Neural cell (in vitro differentiated cells): ENCODE measurements at regions not wholly inside any gene's neighbourhood (a gene's known extent, or its start where the extent isn't known, plus 50 kb on each side); places are given as distances from the start of the nearest gene placed in this dataset.

Source experiments
- H2AFZ ChIP-seq: fragments of 200-600, 300-800 bp; sonication (generic), shearing (Covaris generic); 2 replicates; pipeline ENCODE4 v1.6.0; 2014; ENCODE audit warnings: low read depth, mild to moderate bottlenecking, antibody characterized with exemption, low read length, moderate library complexity
- H3F3A ChIP-seq: fragments of 200-600 bp; shearing (Covaris generic); 2 replicates; pipeline ENCODE4 v1.6.1; 2016; ENCODE audit warnings: mild to moderate bottlenecking, moderate library complexity, mixed read lengths, antibody characterized with exemption, low read length; ENCODE audit not compliant: insufficient read depth, poor library complexity, severe bottlenecking
- H3K27ac ChIP-seq: fragments of 200-600, 300-800 bp; sonication (generic), shearing (Covaris generic); 2 replicates; pipeline ENCODE4 v1.5.1; 2014; ENCODE audit warnings: mild to moderate bottlenecking, low read length, moderate library complexity
- H3K27me3 ChIP-seq: fragments of 300-800, 200-600 bp; sonication (generic), shearing (Covaris generic); 2 replicates; pipeline ENCODE4 v1.6.0; 2014; ENCODE audit warnings: mild to moderate bottlenecking, low read depth, low read length, moderate library complexity; ENCODE audit not compliant: insufficient read depth
- H3K36me3 ChIP-seq: fragments of 300-800, 200-600 bp; sonication (generic), shearing (Covaris generic); 2 replicates; pipeline ENCODE4 v1.5.1; 2014; ENCODE audit warnings: mild to moderate bottlenecking, antibody characterized with exemption, low read length, moderate library complexity; ENCODE audit not compliant: insufficient read depth
- H3K4me2 ChIP-seq: fragments of 300-800, 200-600 bp; sonication (generic), shearing (Covaris generic); 2 replicates; pipeline ENCODE4 v1.6.0; 2014; ENCODE audit warnings: mild to moderate bottlenecking, low read length
- H3K4me3 ChIP-seq: fragments of 300-800, 200-600 bp; sonication (generic), shearing (Covaris generic); 2 replicates; pipeline ENCODE4 v1.5.1; 2014; ENCODE audit warnings: mild to moderate bottlenecking, low read length, moderate library complexity
- H3K79me2 ChIP-seq: fragments of 200-600 bp; shearing (Covaris generic); replicated peaks from 2 replicates; pipeline ENCODE4 v1.6.0; 2014; ENCODE audit warnings: mild to moderate bottlenecking, low read length, moderate library complexity; ENCODE audit not compliant: insufficient read depth
- H3K9ac ChIP-seq: fragments of 300-800, 200-600 bp; sonication (generic), shearing (Covaris generic); 2 replicates; pipeline ENCODE4 v1.6.1; 2016; ENCODE audit warnings: mild to moderate bottlenecking, low read length, mixed read lengths
- H3K9me2 ChIP-seq: fragments of 200-600 bp; shearing (Covaris generic); 2 replicates; pipeline ENCODE4 v1.6.1; 2016; ENCODE audit warnings: mild to moderate bottlenecking, low read length, mixed read lengths; ENCODE audit not compliant: insufficient read depth
- H3K9me3 ChIP-seq: fragments of 200-600, 300-800 bp; sonication (generic), shearing (Covaris generic); 2 replicates; pipeline ENCODE4 v1.6.1; 2016; ENCODE audit warnings: mild to moderate bottlenecking, mixed run types, low read length, moderate library complexity, mixed read lengths
- H4K20me1 ChIP-seq: fragments of 200-600 bp; shearing (Covaris generic); 2 replicates; pipeline ENCODE4 v1.6.1; 2016; ENCODE audit warnings: mild to moderate bottlenecking, mixed run types; ENCODE audit not compliant: insufficient read depth
- CTCF ChIP-seq: fragments of 450-650 bp; IDR thresholded peaks from 2 replicates; pipeline ENCODE4 v1.5.1; 2014; ENCODE audit warnings: antibody characterized with exemption, mild to moderate bottlenecking, moderate library complexity; ENCODE audit not compliant: poor library complexity, severe bottlenecking
- EP300 ChIP-seq: fragments of 450-650 bp; conservative IDR thresholded peaks from 2 replicates; pipeline ENCODE4 v1.6.1; 2014; ENCODE audit warnings: antibody characterized with exemption, mild to moderate bottlenecking, moderate library complexity; ENCODE audit not compliant: poor library complexity, severe bottlenecking
- EZH2 ChIP-seq: fragments of 200-600, 300-800 bp; shearing (Covaris generic), sonication (generic); IDR thresholded peaks from 2 replicates; pipeline ENCODE4 v1.6.1; 2014; ENCODE audit warnings: antibody characterized with exemption, low read length, borderline replicate concordance, mild to moderate bottlenecking; ENCODE audit not compliant: insufficient read depth, poor library complexity, severe bottlenecking
- MXI1 ChIP-seq: fragments of 450-650 bp; conservative IDR thresholded peaks from 2 replicates; pipeline ENCODE4 v1.6.1; 2014; ENCODE audit warnings: antibody characterized with exemption, mild to moderate bottlenecking; ENCODE audit not compliant: poor library complexity, severe bottlenecking
- POLR2AphosphoS5 ChIP-seq: IDR thresholded peaks from 2 replicates; pipeline ENCODE4 v1.6.1; 2012
- RAD21 ChIP-seq: fragments of 450-650 bp; conservative IDR thresholded peaks from 2 replicates; pipeline ENCODE4 v1.6.1; 2014; ENCODE audit warnings: antibody characterized with exemption, mild to moderate bottlenecking, moderate library complexity
- REST ChIP-seq: IDR thresholded peaks from 2 replicates; pipeline ENCODE4 v1.6.1; 2012; ENCODE audit warnings: borderline replicate concordance
- SMC3 ChIP-seq: fragments of 450-650 bp; conservative IDR thresholded peaks from 2 replicates; pipeline ENCODE4 v1.6.1; 2014; ENCODE audit warnings: antibody characterized with exemption, mild to moderate bottlenecking, moderate library complexity; ENCODE audit not compliant: poor library complexity
- TAF1 ChIP-seq: IDR thresholded peaks from 2 replicates; pipeline ENCODE4 v1.6.1; 2012; ENCODE audit warnings: low read depth

- H3F3A ChIP-seq, result no peaks in the 10 kb centered on the region
- H3K79me2 ChIP-seq, result no peaks in the 10 kb centered on the region
- no peaks in the 10 kb centered on the region for H4K20me1 ChIP-seq
- H3K4me2 ChIP-seq, result no peak overlapping the region
- H3K9me3 ChIP-seq, result no peaks in the 10 kb centered on the region
- no peak overlapping the region for H3K9ac ChIP-seq
- no peaks in the 10 kb centered on the region for H3K27me3 ChIP-seq
- H3K27ac ChIP-seq, result no peak overlapping the region
- no peaks in the 10 kb centered on the region for H3K36me3 ChIP-seq
- no peak for TF ChIP-seq POLR2AphosphoS5
- TF ChIP-seq EP300, result no peak
- TF ChIP-seq SMC3, result no peak
- TF ChIP-seq REST, result no peak
- TF ChIP-seq CTCF, result no peak
- TF ChIP-seq RAD21, result no peak
- TF ChIP-seq EZH2, result no peak
- TF ChIP-seq MXI1, result no peak
- no peak for TF ChIP-seq TAF1
- no peak overlapping the region for H2AFZ ChIP-seq
- H3K4me3 ChIP-seq, result no peak overlapping the region
- H3K9me2 ChIP-seq, result no peaks in the 10 kb centered on the region
Observed at GRCh38 chr4:126123611-126124325, 809.0 kb downstream of the FAT4 start.

- H2AFZ ChIP-seq, result no peak overlapping the region
- H3K9me2 ChIP-seq, result no peaks in the 10 kb centered on the region
- no peaks in the 10 kb centered on the region for H3K36me3 ChIP-seq
- H3K4me2 ChIP-seq, result no peak overlapping the region
- H4K20me1 ChIP-seq, result no peaks in the 10 kb centered on the region
- no peaks in the 10 kb centered on the region for H3F3A ChIP-seq
- H3K27me3 ChIP-seq, result no peaks in the 10 kb centered on the region
- H3K79me2 ChIP-seq, result no peaks in the 10 kb centered on the region
- no peak overlapping the region for H3K9ac ChIP-seq
- no peak overlapping the region for H3K27ac ChIP-seq
- no peaks in the 10 kb centered on the region for H3K9me3 ChIP-seq
- TF ChIP-seq RAD21 (no peak), EZH2 (no peak), MXI1 (no peak), REST (no peak)
- H3K4me3 ChIP-seq, result no peak overlapping the region
Observed at GRCh38 chr4:126124818-126125217, 810.1 kb downstream of the FAT4 start.
